Breast epithelium (tissue), 3 donors: ENCODE measurements at regions not wholly inside any gene's neighbourhood (a gene's known extent, or its start where the extent isn't known, plus 50 kb on each side); places are given as distances from the start of the nearest gene placed in this dataset.

ENCODE experiments used
- CTCF ChIP-seq, 3 donors: fragments of 450-650 bp; IDR thresholded peaks; one replicate each; pipeline ENCODE4 v1.5.1; 2016 to 2017; ENCODE audit warnings: antibody characterized with exemption in 3 of 3, mild to moderate bottlenecking in 3 of 3, moderate library complexity in 3 of 3
- POLR2A ChIP-seq: fragments of 450-650 bp; IDR thresholded peaks from one replicate; pipeline ENCODE4 v1.6.1; 2016; ENCODE audit warnings: antibody characterized with exemption, mild to moderate bottlenecking, moderate library complexity

GRCh38 chr4:79030973-79031372 is 91.7 kb upstream of the PAQR3 start:
- no peak for TF ChIP-seq CTCF (IDR thresholded peaks at IDR 0.05)
- TF ChIP-seq POLR2A, result no peak
